ENCODE measurements at regions not wholly inside any gene's neighbourhood (a gene's known extent, or its start where the extent isn't known, plus 50 kb on each side); places are given as distances from the start of the nearest gene placed in this dataset.
A peak's percentile ranks its signal among the peaks of the same experiment; 100 is the strongest.

DNA sequence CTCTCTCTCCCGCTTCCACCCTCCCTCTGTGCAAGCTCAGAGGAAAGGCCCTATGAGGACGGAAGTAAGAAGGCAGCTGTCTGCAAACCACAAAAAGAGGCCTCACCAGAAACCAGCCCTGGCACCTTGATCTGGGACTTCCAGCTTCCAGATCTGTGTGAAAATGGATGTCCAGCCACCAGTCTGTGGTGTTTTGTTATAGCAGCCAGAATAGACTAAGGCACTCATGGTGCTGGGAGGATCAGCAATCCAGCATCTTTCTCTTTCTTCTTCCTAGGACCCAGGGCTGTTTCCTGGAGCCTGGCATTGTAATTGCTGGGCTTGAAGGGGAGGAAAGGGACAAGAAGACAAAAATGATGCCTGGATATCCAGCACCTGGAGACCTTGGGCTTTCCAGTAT, 122.5 kb downstream of the SOCS6 start:
- H3K27me3 Mint-ChIP-seq (ENCODE audit: low read depth in 3 of 3) = peaks cover 3 to 6% (median 5%) of the 10 kb centered on the region in 3 donors
- no peak overlapping the region for H3K27ac ChIP-seq (ENCODE audit: low read depth in 1 of 2, low read length in 2 of 2)
- TF ChIP-seq, protein P1, sequence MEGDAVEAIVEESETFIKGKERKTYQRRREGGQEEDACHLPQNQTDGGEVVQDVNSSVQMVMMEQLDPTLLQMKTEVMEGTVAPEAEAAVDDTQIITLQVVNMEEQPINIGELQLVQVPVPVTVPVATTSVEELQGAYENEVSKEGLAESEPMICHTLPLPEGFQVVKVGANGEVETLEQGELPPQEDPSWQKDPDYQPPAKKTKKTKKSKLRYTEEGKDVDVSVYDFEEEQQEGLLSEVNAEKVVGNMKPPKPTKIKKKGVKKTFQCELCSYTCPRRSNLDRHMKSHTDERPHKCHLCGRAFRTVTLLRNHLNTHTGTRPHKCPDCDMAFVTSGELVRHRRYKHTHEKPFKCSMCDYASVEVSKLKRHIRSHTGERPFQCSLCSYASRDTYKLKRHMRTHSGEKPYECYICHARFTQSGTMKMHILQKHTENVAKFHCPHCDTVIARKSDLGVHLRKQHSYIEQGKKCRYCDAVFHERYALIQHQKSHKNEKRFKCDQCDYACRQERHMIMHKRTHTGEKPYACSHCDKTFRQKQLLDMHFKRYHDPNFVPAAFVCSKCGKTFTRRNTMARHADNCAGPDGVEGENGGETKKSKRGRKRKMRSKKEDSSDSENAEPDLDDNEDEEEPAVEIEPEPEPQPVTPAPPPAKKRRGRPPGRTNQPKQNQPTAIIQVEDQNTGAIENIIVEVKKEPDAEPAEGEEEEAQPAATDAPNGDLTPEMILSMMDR (IDR thresholded peaks at IDR 0.05) = no peak
- no peaks in the 10 kb centered on the region for H3K9me3 ChIP-seq (replicated peaks in 1 of 2; ENCODE audit: control insufficient read depth in 1 of 2, insufficient read depth in 1 of 2, low read length in 2 of 2)
- no peak overlapping the region for H3K4me3 Mint-ChIP-seq
- peak overlapping the region in 2 of 7 donors; percentile 31 for H3K27ac Mint-ChIP-seq
- H3K9me3 Mint-ChIP-seq = peaks cover 0 to 3% (median 2%) of the 10 kb centered on the region in 7 donors
- no peaks in the 10 kb centered on the region for H3K4me1 Mint-ChIP-seq
- no peaks in the 10 kb centered on the region for H3K36me3 ChIP-seq (replicated peaks in 1 of 2; ENCODE audit: control insufficient read depth in 1 of 2, insufficient read depth in 2 of 2, low read length in 2 of 2)
- H3K36me3 Mint-ChIP-seq = no peaks in the 10 kb centered on the region
- no peak for DNase-seq
- 82% methylated on average over 2 of the region's 2 CpGs for WGBS (ENCODE audit: insufficient coverage)
- H3K4me1 ChIP-seq (ENCODE audit: control insufficient read depth in 1 of 2, insufficient read depth in 2 of 2, low read length in 2 of 2) = no peaks in the 10 kb centered on the region
- H2AFZ ChIP-seq (ENCODE audit: insufficient read depth, low read depth, low read length, poor library complexity, severe bottlenecking) = no peak overlapping the region
- H3K9ac ChIP-seq (ENCODE audit: insufficient read depth, low read length, poor library complexity, severe bottlenecking) = no peak overlapping the region
- H3K79me2 ChIP-seq (ENCODE audit: insufficient read depth, low read length) = no peaks in the 10 kb centered on the region
- H4K20me1 ChIP-seq (ENCODE audit: insufficient read depth, low read length) = no peaks in the 10 kb centered on the region
- intact Hi-C loops (cut with micrococcal nuclease) = no loop called here
- H3K27me3 ChIP-seq (ENCODE audit: control insufficient read depth in 2 of 2, insufficient read depth in 2 of 2, low read length in 2 of 2) = no peaks in the 10 kb centered on the region
- no peak overlapping the region for H3K4me3 ChIP-seq (replicated peaks in 1 of 3; ENCODE audit: low read depth in 2 of 3, low read length in 3 of 3)
- no peak overlapping the region for H3K4me2 ChIP-seq (replicated peaks; ENCODE audit: extremely low read depth, low read length, poor library complexity, severe bottlenecking)

DNA sequence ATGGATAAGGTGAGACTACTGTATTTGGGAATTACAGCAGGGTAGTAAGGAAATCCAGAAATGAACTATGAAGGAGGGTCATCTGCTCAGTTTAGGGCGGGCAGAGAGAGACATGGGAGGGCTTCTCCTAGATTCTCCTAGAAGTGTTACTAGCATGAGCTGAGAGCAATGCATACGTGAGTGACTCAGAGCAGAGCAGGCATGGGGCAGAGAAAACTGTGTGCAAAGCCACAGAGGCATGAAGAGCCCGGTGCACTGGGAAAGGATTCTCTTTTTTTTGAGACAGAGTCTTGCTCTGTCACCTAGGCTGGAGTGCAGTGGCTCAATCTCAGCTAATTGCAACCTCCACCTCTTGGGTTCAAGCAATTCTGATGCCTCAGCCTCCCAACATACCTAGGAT, 116.2 kb downstream of the SOCS6 start:
- Mint-ChIP-seq H3K36me3 (no peaks in the 10 kb centered on the region), H3K4me3 (no peak overlapping the region)

More for the DNA sequence above, 116.2 kb downstream of the SOCS6 start:
- Mint-ChIP-seq H3K9me3 (peaks cover 0 to 3% (median 1%) of the 10 kb centered on the region in 7 donors), H3K27me3 (ENCODE audit: low read depth in 3 of 3) (peaks cover 0 to 4% (median 0%) of the 10 kb centered on the region in 3 donors), H3K4me1 (no peaks in the 10 kb centered on the region), H3K27ac (no peak overlapping the region)
- no peaks in the 10 kb centered on the region for H3K79me2 ChIP-seq (ENCODE audit: insufficient read depth, low read length)
- no peaks in the 10 kb centered on the region for H3K36me3 ChIP-seq (replicated peaks in 1 of 2; ENCODE audit: control insufficient read depth in 1 of 2, insufficient read depth in 2 of 2, low read length in 2 of 2)
- no peak overlapping the region for H3K9ac ChIP-seq (ENCODE audit: insufficient read depth, low read length, poor library complexity, severe bottlenecking)
- intact Hi-C loops (cut with micrococcal nuclease) = no loop called here
- H3K4me3 ChIP-seq (replicated peaks in 1 of 3; ENCODE audit: low read depth in 2 of 3, low read length in 3 of 3) = no peak overlapping the region
- TF ChIP-seq, protein P1 (IDR thresholded peaks at IDR 0.05) = no peak
- DNase-seq = no peak
- no peaks in the 10 kb centered on the region for H4K20me1 ChIP-seq (ENCODE audit: insufficient read depth, low read length)
- H2AFZ ChIP-seq (ENCODE audit: insufficient read depth, low read depth, low read length, poor library complexity, severe bottlenecking) = no peak overlapping the region
- WGBS (ENCODE audit: insufficient coverage) = 78% methylated on average over 3 of the region's 3 CpGs
- H3K9me3 ChIP-seq (replicated peaks in 1 of 2; ENCODE audit: control insufficient read depth in 1 of 2, insufficient read depth in 1 of 2, low read length in 2 of 2) = no peaks in the 10 kb centered on the region
- no peaks in the 10 kb centered on the region for H3K27me3 ChIP-seq (ENCODE audit: control insufficient read depth in 2 of 2, insufficient read depth in 2 of 2, low read length in 2 of 2)
- no peak overlapping the region for H3K4me2 ChIP-seq (replicated peaks; ENCODE audit: extremely low read depth, low read length, poor library complexity, severe bottlenecking)
- no peak overlapping the region for H3K27ac ChIP-seq (ENCODE audit: low read depth in 1 of 2, low read length in 2 of 2)
- no peaks in the 10 kb centered on the region for H3K4me1 ChIP-seq (ENCODE audit: control insufficient read depth in 1 of 2, insufficient read depth in 2 of 2, low read length in 2 of 2)

Data from CD14-positive monocyte (primary cell).